Cardiac septum (tissue), 1 donor: ENCODE measurements at regions not wholly inside any gene's neighbourhood (a gene's known extent, or its start where the extent isn't known, plus 50 kb on each side); places are given as distances from the start of the nearest gene placed in this dataset.

ENCODE experiments used
- DNase-seq: peaks from one replicate; pipeline ENCODE4 v3.0.0-alpha.2; 2020; ENCODE audit warnings: low spot score
- intact Hi-C: fragments of 100-400 bp; cut with DNase I; formaldehyde crosslinking; loops from one replicate; pipeline ENCODE4 v1.14.0; 2022
- donor health status: DM: no; HTN: no; CAD: no.

DNA sequence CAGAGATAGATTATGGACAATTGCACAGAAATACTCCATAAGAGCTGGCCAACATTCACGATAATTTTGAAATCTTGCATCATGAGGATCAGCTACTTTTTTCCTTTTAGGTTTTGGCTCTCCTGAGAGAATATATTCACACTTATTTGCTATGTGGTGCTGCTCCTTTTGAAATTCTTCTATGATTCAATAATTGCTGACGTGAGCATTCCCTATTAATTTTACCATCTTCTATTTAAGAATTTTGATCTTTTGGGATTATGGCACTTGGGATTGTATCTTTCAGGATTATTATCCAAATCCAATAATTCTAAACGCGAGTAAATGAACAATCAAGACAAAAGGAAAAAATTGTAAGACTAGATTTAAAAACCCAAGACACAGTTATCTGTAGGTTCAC is 358.8 kb downstream of the ELAVL2 start:
- intact Hi-C loops = no loop called here
- no peak for DNase-seq

GRCh38 chr9:23477908-23478307 is 348.1 kb downstream of the ELAVL2 start:
- intact Hi-C loops = no loop called here
- DNase-seq = no peak

- no peak for DNase-seq
- intact Hi-C loops = no loop called here
Observed at GRCh38 chr9:23483566-23483965, 342.5 kb downstream of the ELAVL2 start.

DNA sequence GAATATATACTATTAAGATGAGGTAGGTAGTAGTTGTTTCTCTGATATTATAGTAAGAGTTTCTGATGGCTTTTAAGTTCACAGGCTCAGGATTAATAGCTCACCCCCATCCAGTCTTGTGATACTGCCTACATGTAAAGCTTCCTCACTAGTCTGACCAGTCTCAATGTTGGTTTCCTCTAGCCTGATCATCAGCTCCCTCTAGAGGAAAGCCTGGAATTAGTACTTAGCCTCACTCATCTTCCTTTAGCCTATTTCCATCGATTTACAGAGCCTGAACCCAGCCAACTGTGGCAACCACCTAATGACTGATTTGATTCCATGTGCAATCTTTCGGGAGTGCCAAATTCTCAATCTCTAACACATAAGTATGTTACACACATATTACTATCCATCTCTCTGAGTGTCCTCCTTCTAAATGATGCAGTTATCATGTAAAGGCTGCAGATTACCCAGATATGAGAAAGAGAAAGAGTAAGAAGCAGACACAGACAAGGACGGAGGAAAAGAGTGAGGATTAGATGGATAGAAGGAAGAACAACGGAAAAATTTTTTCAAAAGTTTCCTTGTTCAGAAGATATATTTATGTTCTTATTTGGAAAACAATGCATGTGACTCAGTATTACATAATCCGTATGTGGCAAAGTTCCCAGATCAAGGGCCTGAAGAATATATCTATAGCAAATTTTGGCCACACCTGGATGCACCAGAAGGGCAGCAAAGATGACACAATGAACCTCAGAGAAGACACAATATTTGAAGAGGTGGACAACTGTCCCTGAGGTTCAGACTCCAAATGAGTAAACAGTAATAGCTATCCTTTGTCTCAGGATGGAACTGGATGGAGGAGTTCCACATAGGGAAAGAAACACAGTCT is 333.7 kb downstream of the ELAVL2 start:
- no peak for DNase-seq
- intact Hi-C loops = loop anchor here (10.0 kb wide), 1 partner anchor 368 kb away; no protein-coding TSS in a partner anchor

DNA sequence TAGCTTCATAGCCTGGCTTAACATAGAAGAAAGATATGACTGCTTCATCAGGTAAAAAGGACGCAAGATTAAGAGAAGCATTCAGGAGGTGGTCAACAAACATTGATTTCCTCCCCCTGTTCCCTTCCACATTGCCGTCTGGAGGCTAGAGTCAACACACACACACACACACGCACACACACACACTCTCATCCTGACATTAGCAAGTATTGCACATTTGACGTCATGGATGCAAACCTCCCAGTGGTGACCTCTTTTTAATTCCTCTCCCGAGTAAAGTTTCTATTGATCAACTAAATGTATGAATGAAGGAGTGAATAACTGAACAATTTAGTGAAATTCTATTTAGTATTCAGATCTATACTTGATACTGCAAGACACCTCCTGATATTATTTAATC is 332.8 kb downstream of the ELAVL2 start:
- intact Hi-C loops = loop anchor here (10.0 kb wide), 1 partner anchor 368 kb away; no protein-coding TSS in a partner anchor
- DNase-seq = no peak

DNA sequence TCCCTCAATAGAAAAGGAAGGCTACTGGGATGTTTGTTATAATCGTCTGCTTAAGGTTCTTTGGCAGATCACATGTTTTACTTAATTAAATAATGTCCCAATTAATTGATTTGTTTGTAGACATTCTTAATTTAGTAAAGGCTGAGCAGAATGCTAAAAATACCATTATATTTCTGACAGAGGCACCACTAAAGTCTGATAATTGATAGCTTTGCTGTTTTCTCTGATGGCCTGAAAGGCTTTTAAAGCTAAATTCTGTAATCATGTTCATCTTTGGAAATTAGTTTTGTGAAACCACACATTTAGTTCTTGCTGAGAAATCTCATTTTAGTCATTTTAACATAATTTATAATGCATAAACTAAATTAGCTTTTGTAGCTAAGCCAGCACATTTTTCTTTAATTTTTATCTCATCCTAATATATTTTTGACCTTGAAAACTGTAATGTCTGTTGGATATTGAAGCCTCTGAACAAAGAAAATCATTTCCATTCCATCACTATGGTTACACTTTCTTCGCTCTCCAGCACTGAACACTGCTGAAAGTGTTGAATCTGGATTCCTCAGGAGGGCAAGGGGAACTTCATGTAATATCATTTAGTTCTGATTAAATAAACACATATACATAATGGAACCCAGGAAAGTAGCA is 329.4 kb downstream of the ELAVL2 start:
- intact Hi-C loops = loop anchor here (10.0 kb wide), 1 partner anchor 372 kb away; no protein-coding TSS in a partner anchor

DNA sequence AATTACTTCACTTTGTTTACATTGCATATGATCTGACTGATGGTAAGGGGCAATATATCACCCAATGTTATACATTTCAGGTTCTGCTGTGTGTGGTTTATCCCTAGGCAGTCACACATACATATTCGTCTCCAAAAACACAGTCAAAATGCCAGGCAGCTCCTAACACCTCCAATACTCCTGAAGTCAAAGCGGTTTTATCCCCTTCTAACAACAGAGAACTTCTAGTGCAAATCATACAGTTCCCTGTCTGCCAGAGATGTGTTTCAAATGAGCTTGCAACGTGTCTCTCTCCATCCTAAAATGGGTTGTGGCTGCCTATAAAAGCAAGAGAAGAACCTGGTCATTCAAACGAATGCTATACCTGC is 328.9 kb downstream of the ELAVL2 start:
- intact Hi-C loops = loop anchor here (10.0 kb wide), 1 partner anchor 372 kb away; no protein-coding TSS in a partner anchor
- DNase-seq = no peak

More for the DNA sequence above, 329.4 kb downstream of the ELAVL2 start:
- DNase-seq = no peak

DNA sequence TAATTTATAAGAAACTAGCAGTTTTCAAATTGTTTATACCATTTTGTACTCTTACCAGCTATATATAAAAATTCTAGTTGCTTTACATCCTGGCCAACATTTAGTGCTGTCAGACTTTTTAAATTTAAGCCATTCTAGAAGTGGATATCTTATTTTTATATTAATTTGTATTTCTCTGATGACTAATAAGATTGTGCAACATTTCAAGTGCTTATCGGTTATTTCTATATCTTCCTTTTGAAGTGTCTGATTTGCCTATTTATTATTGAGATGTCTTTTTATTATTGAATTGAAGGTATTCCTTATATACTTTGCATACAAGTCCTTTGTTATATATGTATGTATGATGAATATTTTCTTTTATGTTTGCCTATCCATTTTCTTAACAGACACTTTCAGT is 324.0 kb downstream of the ELAVL2 start:
- intact Hi-C loops = no loop called here
- no peak for DNase-seq

- no peak for DNase-seq
- intact Hi-C loops = no loop called here
Observed at GRCh38 chr9:23522952-23523351, 303.1 kb downstream of the ELAVL2 start.

DNA sequence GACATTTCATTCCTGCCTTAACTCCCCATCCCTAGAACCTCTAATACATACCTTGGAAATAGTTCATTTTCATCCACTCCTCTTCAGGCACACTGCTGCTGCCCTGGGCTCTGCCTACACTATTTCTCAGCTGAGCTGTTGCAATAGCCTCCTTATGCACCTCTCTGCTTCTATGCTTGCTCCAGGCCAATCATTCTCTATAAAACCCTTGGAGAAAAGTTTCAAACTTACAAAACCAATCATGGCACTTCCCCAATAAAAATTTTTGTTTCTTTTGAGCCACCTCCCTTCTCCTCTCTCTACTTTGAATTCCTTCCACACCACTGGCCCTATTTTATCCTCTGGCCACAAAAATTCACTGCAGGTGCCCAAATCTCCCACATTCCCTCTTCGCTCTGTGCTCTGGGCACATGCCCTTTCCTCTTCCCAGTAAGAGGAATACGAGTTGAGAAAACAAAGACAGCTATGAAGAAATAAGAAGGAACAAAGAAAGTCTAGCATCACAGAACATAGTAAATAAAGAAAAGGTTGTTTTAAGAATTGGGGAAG is 301.4 kb downstream of the ELAVL2 start:
- DNase-seq = no peak
- intact Hi-C loops = no loop called here

DNA sequence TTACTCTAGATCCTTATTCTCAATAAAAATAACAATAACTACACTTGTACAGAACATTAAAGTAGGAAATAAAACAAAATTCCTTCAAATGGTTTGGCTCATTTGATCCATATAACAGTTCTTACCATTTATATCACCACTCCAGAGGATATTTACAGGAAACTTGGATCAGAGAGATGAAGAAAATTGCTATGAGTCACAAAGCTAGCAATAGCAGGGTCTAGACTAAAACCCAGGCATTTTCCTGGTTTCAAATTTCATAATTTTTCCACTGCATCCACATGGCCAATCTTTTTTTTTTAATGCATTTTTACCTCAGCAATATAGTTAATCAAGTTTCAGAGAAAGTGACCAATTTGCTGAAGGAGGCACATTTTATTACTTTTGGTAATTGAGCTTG is 299.2 kb downstream of the ELAVL2 start:
- no peak for DNase-seq
- intact Hi-C loops = no loop called here

- intact Hi-C loops = no loop called here
- DNase-seq = no peak
Observed at GRCh38 chr9:23532282-23532681, 293.8 kb downstream of the ELAVL2 start.

GRCh38 chr9:23537192-23538066 is 288.6 kb downstream of the ELAVL2 start:
- no peak for DNase-seq
- intact Hi-C loops = no loop called here

DNA sequence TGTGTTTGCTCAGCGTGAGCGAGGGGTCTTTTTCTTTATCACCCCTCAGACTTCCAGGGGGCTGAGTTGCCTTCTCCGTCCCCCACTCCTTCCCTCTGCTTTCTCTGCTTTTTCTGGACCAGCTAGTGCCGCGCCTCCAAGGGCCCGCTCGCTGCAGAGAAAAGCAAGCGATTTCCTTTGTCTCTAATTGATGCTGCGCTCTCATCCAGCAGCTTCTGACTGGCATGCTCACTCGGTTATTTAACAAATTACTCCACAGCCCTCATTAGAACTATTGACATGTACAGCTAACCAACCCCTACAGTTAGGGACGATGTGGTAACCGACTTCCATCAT is 288.0 kb downstream of the ELAVL2 start:
- intact Hi-C loops = no loop called here
- no peak for DNase-seq

DNA sequence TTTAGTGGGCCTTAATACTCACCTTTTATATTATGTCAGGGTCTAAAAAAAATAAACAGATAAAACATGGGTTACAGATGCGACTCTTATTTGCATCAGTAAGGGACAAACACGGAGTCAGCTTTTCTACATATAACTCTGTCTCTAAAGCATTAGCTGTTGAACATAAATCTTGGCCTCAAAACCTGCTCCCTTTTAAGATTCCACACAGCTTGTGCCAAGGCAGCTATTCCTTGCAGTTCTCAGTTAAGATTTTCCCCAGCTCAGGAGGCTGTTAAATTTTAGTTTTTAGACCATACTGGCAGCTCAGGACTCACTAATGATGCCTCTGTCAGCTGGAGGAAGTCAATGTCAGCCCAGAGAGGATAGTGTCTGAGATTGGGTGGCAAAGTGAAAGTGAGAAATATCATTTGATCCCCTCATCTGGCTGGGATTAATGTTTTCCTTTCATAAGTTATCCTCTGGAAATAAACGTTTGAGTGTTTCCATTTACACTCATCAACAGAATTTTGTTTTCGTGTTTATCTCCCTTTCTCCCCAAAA is 287.5 kb downstream of the ELAVL2 start:
- DNase-seq = no peak
- intact Hi-C loops = no loop called here

GRCh38 chr9:23539311-23539710 is 286.7 kb downstream of the ELAVL2 start:
- no peak for DNase-seq
- intact Hi-C loops = no loop called here

GRCh38 chr9:23541976-23542375 is 284.1 kb downstream of the ELAVL2 start:
- intact Hi-C loops = no loop called here
- no peak for DNase-seq

- intact Hi-C loops = no loop called here
- no peak for DNase-seq
Observed at GRCh38 chr9:23542438-23542837, 283.6 kb downstream of the ELAVL2 start.

DNA sequence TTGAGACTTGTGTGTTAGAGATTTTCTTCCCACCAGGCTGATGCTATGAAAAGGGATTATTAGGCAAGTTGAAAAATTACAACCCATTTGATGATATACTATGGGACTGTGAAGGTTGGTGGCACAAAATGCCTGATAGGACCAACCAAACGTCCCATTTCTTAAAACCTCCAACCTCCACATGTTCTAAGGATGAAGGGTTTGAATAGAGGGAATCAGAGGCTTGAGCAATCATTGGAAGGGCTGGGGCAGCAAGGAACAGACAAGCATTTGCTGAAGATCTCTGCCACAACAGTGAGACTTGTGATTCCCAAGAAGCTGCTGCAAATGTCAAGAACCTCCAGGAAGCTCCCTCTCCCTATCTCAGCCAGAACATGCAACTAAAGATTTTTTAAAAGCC is 283.1 kb downstream of the ELAVL2 start:
- no peak for DNase-seq
- intact Hi-C loops = no loop called here

DNA sequence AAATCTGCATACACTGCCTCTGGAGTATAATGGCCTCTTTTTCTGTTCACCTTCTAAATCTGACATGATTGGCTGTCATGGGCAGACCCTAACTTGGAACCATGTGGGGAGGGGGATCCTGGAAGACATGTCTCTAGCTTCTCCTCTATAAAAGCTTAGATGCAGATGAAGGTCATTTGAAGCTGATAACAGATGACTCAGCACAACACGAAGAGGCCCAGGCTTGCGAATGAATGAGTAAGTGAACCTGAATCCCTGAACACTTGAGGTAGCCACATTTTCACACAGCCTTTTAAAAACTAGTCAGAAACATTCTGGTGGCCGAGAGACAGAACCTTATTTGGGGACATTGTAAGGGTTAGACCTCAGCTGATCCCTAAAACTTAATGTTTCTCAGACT is 282.6 kb downstream of the ELAVL2 start:
- intact Hi-C loops = no loop called here

More for the DNA sequence above, 282.6 kb downstream of the ELAVL2 start:
- DNase-seq = no peak
